GM10248 (cell line): ENCODE measurements at regions not wholly inside any gene's neighbourhood (a gene's known extent, or its start where the extent isn't known, plus 50 kb on each side); places are given as distances from the start of the nearest gene placed in this dataset.
"Not testable (repeated sequence)": the region's sequence is repeated elsewhere in the genome, so short reads cannot be mapped to it uniquely, and the experiment has no call there.

Experiments
- CTCF ChIA-PET: fragments of 300-600 bp; sonication (Branson Sonifier 250); formaldehyde crosslinking; extraction: SDS; loops from one replicate; lab custom pipeline; 2021; ENCODE audit warnings: antibody characterized with exemption; lab: Yijun Ruan, JAX
- POLR2A ChIA-PET: fragments of 350-650 bp; sonication (Branson Sonifier 250); formaldehyde crosslinking; extraction: SDS; loops from one replicate; lab custom pipeline; 2020; ENCODE audit warnings: antibody characterized with exemption; lab: Yijun Ruan, JAX
- DNase-seq: peaks from one replicate; pipeline ENCODE4 v3.0.0; 2012; ENCODE audit errors: extremely low spot score
- TF ChIP-seq, protein P1 (sequence below): IDR thresholded peaks from 2 replicates; pipeline ENCODE4 v1.5.1; 2012; ENCODE audit warnings: mild to moderate bottlenecking, low read depth; ENCODE audit errors: extremely low read depth, missing control alignments, control extremely low read depth

DNA sequence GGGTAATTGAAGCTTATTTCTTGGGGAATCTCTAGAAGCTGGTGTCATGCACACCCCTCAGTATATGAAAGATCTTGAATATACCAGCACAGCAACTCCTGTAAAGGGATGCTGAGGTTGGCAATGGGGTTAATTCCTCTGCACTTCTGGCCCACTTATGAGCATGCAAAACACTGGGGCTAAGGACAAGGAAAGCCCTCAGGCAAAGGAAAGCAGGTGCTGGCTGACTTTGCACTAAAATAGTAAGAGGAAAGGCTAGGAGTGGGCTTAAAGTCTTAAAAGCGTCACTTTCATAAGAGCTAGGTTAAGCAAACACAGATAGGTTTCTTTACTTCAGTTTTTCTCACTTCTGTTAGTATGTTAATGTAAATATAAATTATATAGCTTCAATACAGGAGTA lies 572.6 kb upstream of the LUZP2 start:
- TF ChIP-seq, protein P1, sequence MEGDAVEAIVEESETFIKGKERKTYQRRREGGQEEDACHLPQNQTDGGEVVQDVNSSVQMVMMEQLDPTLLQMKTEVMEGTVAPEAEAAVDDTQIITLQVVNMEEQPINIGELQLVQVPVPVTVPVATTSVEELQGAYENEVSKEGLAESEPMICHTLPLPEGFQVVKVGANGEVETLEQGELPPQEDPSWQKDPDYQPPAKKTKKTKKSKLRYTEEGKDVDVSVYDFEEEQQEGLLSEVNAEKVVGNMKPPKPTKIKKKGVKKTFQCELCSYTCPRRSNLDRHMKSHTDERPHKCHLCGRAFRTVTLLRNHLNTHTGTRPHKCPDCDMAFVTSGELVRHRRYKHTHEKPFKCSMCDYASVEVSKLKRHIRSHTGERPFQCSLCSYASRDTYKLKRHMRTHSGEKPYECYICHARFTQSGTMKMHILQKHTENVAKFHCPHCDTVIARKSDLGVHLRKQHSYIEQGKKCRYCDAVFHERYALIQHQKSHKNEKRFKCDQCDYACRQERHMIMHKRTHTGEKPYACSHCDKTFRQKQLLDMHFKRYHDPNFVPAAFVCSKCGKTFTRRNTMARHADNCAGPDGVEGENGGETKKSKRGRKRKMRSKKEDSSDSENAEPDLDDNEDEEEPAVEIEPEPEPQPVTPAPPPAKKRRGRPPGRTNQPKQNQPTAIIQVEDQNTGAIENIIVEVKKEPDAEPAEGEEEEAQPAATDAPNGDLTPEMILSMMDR = no peak
- ChIA-PET CTCF (interaction anchor here (1.1 kb wide), 1 partner anchor 10 kb away, joined by 3 read pairs; no protein-coding TSS in a partner anchor), POLR2A (no interaction called here)
- DNase-seq = no peak

DNA sequence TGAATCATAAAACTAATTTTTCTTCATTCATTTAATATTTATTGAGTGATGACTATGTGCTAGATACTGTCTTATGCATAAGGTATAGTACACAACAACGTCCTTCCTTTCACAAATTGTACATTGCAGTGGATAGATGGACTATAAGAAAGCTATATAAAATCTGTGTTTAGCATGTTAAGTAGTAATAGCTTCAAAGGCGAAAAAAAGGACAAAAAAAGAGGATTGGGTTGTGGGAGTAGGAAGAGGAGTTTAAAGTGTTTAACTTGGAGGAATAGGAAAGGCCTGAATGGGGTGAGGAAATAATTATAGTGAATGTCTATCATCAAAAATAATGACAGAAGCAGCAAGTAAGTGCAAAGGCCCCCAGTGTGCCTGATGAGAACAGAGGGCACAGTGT lies 565.4 kb upstream of the LUZP2 start:
- TF ChIP-seq, protein P1 = no peak
- no peak for DNase-seq
- POLR2A ChIA-PET = no interaction called here
- CTCF ChIA-PET = no interaction called here

DNA sequence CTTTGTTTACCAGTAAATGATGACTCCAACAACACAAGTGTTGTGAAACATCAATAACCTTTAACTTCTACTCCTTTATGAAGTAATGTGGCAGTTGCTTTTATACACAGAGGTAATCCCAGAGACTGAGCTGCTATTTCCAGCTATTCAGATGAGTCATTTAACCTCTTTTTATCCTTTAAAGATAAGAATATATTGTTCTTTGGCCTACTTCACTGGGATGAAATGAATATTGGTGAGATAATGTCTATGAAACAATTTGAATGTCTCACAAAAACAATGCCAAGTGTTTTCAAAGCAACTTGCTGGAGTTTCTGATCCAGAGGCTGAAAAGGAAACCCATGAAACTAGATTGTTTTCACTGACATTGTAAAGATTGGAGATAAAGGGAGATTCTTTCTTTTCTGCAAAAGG lies 564.4 kb upstream of the LUZP2 start:
- CTCF ChIA-PET = no interaction called here
- TF ChIP-seq, protein P1 = no peak
- no peak for DNase-seq
- POLR2A ChIA-PET = no interaction called here

DNA sequence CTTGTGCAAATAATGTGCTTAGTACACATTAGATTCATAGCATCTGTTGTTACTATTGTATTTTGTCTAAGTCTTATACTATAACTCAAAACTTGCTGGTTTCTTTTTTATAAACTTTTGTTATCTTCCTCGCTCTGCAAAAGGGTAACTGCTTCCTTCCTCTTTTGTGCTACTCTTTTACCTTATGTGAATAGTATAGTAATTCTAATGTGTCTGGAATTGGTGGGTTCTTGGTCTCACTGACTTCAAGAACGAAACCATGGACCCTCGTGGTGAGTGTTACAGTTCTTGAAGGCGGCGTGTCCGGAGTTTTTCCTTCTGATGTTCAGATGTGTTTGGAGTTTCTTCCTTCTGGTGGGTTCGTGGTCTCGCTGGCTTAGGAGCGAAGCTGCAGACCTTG lies 563.1 kb upstream of the LUZP2 start:
- TF ChIP-seq, protein P1 = no peak
- ChIA-PET POLR2A (no interaction called here), CTCF (no interaction called here)
- no peak for DNase-seq

DNA sequence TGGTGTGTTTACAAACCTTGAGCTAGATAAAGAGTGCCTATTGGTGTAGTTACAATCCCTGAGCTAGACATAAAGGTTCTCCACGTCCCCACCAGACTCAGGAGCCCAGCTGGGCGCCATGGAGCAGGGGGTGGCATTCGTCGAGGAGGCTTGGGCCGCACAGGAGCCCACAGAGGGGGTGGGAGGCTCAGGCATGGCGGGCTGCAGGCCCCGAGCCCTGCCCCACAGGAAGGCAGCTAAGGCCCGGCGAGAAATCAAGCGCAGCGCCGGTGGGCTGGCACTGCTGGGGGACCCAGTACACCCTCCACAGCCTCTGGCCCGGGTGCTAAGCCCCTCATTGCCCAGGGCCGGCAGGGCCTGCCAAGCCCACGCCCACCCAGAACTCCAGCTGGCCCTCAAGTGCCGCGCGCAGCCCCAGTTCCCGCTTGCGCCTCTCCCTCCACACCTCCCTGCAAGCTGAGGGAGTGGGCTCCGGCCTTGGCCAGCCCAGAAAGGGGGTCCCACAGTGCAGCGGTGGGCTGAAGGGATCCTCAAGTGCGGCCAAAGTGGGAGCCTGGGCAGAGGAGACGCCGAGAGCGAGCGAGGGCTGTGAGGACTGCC lies 562.1 kb upstream of the LUZP2 start:
- POLR2A ChIA-PET, DNase-seq: not testable (repeated sequence)
- CTCF ChIA-PET = interaction anchor here (0.8 kb wide), 1 partner anchor 11 kb away, joined by 3 read pairs; no protein-coding TSS in a partner anchor

DNA sequence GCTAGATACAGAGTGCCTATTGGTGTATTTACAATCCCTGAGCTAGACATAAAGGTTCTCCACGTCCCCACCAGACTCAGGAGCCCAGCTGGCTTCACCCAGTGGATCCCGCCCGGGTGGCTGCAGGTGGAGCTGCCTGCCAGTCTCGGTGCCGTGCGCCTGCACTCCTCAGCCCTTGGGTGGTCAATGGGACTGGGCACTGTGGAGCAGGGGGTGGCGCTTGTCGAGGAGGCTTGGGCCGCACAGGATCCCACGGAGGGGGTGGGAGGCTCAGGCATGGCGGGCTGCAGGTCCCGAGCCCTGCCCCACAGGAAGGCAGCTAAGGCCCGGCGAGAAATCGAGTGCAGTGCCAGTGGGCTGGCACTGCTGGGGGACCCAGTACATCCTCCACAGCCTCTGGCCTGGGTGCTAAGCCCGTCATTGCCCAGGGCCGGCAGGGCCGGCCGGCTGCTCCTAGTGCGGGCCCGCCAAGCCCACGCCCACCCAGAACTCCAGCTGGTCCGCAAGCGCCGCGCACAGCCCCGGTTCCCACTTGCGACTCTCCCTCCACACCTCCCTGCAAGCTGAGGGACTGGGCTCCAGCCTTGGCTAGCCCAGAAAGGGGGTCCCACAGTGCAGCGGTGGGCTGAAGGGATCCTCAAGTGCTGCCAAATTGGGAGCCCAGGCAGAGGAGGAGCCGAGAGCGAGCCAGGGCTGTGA lies 554.6 kb upstream of the LUZP2 start:
- DNase-seq, CTCF ChIA-PET, POLR2A ChIA-PET: not testable (repeated sequence)

DNA sequence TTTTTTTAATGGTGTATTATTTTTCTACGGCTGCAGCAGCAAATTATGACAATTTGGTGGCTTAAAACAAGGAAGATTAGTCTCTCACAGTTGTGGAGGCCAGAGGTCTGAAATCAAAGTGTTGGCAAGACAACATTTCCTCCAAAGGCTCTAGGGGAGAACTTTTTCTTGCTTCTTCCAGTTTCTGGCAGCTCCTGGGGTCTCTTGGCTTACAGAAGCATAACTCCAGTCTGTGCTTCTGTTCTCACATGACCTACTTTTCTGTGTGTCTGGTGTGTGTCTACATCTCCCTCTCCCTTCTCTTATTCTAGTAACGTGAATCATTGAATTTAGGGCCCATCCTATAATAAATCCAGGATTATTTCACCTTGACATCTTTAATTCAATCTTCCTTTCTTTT lies 551.9 kb upstream of the LUZP2 start:
- ChIA-PET POLR2A (no interaction called here), CTCF (no interaction called here)
- TF ChIP-seq, protein P1 = no peak
- DNase-seq = no peak
